Right renal cortex interstitium (tissue), 3 donors: ENCODE measurements at regions not wholly inside any gene's neighbourhood (a gene's known extent, or its start where the extent isn't known, plus 50 kb on each side); places are given as distances from the start of the nearest gene placed in this dataset.
A peak's percentile ranks its signal among the peaks of the same experiment; 100 is the strongest.
"Not testable (repeated sequence)": the region's sequence is repeated elsewhere in the genome, so short reads cannot be mapped to it uniquely, and the experiment has no call there.

Experiments
- DNase-seq, 3 donors: peaks; one replicate each; pipeline ENCODE4 v3.0.0-alpha.2; 2013; ENCODE audit warnings: low read depth in 3 of 3, low spot score in 2 of 3

GRCh38 chr3:8110966-8111798 is 390.4 kb upstream of the LMCD1 start:
- DNase-seq = peak; percentile 49 to 72 (median 58)

- no peak for DNase-seq
Measured at GRCh38 chr3:8112587-8112986, 389.0 kb upstream of the LMCD1 start.

DNA sequence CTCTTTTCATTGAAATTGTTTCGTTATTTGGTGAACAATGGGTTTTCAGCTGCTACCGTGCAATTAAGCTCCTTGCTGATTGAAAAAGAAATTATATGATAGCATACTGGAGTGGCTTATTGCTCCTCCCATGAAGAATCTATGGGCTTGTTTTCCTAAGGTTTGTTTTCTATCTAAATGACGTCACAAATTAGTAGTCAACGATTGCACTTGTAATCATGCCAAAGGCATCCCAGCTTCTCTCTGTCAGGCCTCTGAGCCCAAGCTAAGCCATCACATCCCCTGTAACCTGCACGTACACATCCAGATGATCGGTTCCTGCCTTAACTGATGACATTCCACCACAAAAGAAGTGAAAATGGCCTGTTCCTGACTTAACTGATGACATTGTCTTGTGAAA is 388.0 kb upstream of the LMCD1 start:
- no peak for DNase-seq

- DNase-seq = peak; percentile 23 to 53 (median 43)
Measured at GRCh38 chr3:8128686-8129085, 372.9 kb upstream of the LMCD1 start.

- DNase-seq = no peak
Measured at GRCh38 chr3:8136553-8136952, 365.1 kb upstream of the LMCD1 start.

- DNase-seq = no peak
Measured at GRCh38 chr3:8143186-8143585, 358.4 kb upstream of the LMCD1 start.

GRCh38 chr3:8145661-8146060 is 356.0 kb upstream of the LMCD1 start:
- DNase-seq = no peak

GRCh38 chr3:8147711-8148110 is 353.9 kb upstream of the LMCD1 start:
- no peak for DNase-seq

DNA sequence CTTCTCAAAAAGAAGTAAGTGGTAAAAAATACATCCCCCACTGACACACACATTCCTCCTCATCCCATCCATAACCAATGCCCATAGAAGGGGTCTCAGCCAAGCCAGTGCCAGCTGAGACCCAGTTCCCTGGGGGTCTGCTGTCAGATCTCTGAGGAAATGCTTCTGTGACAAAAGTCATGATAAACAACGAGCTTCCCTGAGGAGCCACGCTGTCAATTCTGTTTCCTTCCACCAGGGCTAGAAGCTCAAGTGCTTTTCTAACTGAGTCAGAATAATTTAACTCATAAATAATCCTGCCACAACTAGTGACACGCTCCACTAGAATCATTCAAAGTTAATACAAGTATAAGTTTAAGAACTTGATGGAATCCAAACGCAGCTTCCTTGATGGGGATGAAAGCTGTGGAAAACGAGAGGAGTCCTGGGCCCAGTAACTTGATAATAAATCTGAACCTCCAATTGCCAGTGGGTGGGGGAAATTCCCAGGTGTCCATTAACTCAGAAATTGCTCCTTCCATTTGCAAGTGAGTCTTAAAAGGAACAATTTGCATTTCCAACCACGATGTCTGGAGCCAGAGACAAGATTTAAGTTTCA is 348.7 kb upstream of the LMCD1 start:
- DNase-seq = no peak

- DNase-seq = no peak
Measured at GRCh38 chr3:8153800-8154199, 347.8 kb upstream of the LMCD1 start.

DNA sequence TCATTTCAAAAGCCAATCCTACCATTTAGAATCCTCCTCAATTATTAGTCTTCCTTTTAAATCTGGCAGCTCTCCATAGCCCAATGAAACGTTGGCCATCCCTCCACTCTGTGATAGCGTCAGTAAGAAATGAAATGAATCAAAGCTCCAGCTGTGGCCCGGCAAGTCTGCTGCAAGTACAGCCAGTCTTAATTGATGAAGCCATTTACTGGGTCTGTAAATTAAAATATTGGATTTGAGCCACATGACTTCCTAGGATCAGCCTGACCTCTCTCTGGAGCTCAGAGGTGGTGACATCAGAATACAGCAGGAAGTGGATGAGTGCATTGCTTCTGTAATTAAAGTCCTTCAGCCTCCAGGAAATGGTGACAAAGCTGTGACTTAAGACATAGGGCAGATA is 347.0 kb upstream of the LMCD1 start:
- no peak for DNase-seq

GRCh38 chr3:8156138-8156537 is 345.5 kb upstream of the LMCD1 start:
- DNase-seq = no peak

DNA sequence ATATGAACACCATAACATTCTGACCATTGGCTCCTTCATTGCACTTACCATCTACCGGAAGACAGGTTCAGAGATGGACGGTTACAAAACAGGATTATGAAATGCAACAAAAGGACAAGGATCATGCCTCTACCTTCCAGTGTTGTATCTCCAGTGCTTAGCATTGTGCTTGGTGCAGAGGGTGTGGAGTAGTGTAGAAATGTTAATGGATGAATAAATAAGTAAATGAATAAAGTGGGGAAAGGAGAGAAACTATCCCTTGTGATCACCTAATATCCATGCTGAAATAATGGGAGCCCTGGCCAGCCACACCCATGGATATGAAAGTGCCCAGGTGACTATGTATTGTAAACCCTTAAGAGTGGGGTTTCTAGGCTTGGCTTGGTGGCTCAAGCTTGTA is 344.8 kb upstream of the LMCD1 start:
- no peak for DNase-seq

DNA sequence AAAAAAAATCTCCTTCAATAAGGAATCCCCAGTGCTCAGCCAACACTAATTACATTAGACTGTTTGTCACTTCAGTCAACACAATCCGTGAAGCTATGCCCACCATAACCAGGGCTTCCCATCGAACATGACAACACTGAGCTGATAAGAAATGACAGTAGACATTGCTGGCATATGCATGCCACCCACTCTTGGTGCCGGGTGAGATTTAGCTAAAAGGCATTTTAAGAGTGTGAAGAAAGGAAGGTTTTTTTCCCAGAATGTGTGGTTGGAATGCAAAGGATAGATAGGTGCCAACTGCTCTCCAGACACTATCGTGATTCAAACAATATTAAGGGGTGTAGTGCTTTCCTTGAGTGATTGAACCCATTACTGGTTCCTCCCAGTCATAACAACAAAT is 344.0 kb upstream of the LMCD1 start:
- DNase-seq = no peak

DNA sequence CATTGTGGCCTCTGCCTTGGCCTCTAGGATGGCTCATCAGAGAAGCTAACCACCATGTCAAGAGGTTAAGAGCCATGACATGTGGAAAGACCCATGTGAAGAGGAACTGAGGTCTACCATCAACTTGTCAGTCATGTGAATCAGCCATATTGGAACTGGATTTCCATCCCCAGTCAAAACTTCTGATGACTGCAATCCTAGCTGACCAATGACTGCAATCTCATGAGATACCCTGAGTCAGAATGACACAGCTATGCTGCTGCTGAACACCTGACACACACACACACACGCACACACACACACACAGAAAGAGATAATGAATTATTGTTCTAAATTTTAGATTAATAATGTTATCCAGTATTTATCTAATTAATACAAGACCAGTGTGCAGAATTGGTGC is 337.5 kb upstream of the LMCD1 start:
- DNase-seq = no peak

- DNase-seq = no peak
Measured at GRCh38 chr3:8166014-8166413, 335.6 kb upstream of the LMCD1 start.

DNA sequence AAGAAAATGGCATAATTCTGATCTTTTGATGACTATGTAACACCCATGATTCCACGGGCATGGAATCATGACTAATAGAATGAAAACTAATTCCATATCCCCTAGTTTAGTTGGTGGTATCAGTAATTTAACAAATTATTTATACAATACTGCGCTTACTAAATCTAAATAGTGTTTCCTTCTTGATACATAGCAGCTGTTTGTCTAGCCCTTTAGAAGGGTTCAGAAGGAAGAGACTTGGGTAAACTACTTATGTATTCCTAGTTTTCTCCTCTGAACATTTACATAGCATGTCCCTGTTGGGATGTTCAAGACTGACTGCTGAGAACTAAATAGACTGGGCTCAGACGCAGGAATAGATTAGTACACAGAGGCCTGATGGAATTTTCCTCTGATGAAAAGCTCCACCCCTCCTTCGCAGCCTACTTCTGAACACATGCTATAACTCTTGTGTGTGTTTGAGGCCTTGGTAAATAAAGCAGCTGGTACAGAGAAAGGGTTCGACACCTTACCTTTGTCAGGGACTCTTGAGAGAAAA is 330.6 kb upstream of the LMCD1 start:
- DNase-seq = no peak

- DNase-seq = no peak
Measured at GRCh38 chr3:8173892-8174291, 327.7 kb upstream of the LMCD1 start.

- DNase-seq = not testable (repeated sequence)
Measured at GRCh38 chr3:8176759-8177483, 324.7 kb upstream of the LMCD1 start.

DNA sequence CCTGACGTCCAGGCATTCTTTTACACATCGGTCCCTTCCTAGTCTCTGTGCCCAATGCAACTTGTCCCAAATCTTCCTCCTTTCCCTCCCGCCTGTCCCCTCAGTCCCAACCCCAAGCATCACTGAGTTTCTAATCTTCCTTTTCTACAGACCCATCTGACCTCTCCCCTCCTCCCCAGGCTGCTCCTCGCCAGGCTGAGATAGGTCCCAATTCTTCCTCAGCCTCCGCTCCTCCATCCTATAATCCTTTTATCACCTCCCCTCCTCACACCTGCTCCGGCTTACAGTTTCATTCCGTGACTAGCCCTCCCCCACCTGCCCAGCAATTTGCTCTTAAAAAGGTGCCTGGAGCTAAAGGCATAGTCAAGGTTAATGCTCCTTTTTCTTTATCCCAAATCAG is 323.1 kb upstream of the LMCD1 start:
- DNase-seq = not testable (repeated sequence)

GRCh38 chr3:8182904-8183303 is 318.7 kb upstream of the LMCD1 start:
- no peak for DNase-seq

DNA sequence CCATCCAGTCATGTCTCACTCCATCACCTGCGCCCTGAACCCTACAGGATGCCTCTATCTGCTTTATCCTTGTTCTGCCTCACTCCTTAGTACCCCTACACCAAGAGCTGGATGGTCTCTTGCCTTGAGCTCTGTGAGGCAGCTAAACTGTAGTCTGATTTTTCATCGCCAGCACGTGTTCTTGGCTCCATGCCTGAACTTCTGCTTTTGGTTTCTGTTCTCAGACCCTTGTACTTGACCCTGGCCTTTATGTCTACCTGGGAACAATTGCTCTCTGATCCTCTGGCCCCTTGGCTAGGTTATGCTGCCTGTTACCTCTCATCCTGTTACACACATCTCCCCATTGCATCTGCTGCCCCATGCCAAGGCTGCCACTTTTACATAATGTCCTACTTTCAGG is 318.0 kb upstream of the LMCD1 start:
- DNase-seq = no peak
